ENCODE measurements at regions not wholly inside any gene's neighbourhood (a gene's known extent, or its start where the extent isn't known, plus 50 kb on each side); places are given as distances from the start of the nearest gene placed in this dataset.

- DNase-seq (ENCODE audit: low spot score) = no peak
Measured at GRCh38 chr2:136182315-136182714, 64.4 kb upstream of the CXCR4 start.

- no peak for DNase-seq (ENCODE audit: low spot score)
Measured at GRCh38 chr2:136179602-136179975, 61.6 kb upstream of the CXCR4 start.

- DNase-seq (ENCODE audit: low spot score) = no peak
Measured at GRCh38 chr2:136178941-136179601, 61.1 kb upstream of the CXCR4 start.

- no peak for DNase-seq (ENCODE audit: low spot score)
Measured at GRCh38 chr2:136175868-136176267, 57.9 kb upstream of the CXCR4 start.

GRCh38 chr2:136175466-136175865, 57.5 kb upstream of the CXCR4 start:
- no peak for DNase-seq (ENCODE audit: low spot score)

GRCh38 chr2:136173126-136173525, 55.2 kb upstream of the CXCR4 start:
- DNase-seq (ENCODE audit: low spot score) = no peak

GRCh38 chr2:136171223-136171622, 53.3 kb upstream of the CXCR4 start:
- no peak for DNase-seq (ENCODE audit: low spot score)

GRCh38 chr2:136168720-136169119, 50.8 kb upstream of the CXCR4 start:
- DNase-seq (ENCODE audit: low spot score) = no peak

- DNase-seq (ENCODE audit: low spot score) = no peak
Measured at GRCh38 chr2:136167721-136168475, 49.9 kb upstream of the CXCR4 start.

All from ureter (tissue), 1 donor.